ENCODE measurements at regions not wholly inside any gene's neighbourhood (a gene's known extent, or its start where the extent isn't known, plus 50 kb on each side); places are given as distances from the start of the nearest gene placed in this dataset.

DNA sequence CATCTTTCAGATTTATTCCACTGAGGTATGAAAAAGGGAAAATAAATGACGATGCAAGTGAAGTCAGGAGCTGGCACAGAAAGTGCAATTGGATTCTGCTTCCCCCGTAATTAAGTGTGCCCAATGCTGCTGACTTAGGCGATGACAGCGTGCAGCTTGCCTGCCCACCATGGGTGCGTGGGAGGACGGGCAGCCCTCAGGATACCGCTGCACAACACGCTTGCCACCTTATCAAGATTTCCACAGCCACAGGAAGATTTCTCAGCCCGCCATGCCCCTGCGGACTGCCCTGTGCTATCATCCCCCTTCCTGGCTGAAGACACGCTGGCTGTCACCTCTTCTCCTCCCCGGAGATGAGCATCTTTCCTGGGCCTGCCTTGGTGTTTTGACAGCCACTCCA, 103.3 kb upstream of the BACH2 start:
- TF ChIP-seq, protein P1, sequence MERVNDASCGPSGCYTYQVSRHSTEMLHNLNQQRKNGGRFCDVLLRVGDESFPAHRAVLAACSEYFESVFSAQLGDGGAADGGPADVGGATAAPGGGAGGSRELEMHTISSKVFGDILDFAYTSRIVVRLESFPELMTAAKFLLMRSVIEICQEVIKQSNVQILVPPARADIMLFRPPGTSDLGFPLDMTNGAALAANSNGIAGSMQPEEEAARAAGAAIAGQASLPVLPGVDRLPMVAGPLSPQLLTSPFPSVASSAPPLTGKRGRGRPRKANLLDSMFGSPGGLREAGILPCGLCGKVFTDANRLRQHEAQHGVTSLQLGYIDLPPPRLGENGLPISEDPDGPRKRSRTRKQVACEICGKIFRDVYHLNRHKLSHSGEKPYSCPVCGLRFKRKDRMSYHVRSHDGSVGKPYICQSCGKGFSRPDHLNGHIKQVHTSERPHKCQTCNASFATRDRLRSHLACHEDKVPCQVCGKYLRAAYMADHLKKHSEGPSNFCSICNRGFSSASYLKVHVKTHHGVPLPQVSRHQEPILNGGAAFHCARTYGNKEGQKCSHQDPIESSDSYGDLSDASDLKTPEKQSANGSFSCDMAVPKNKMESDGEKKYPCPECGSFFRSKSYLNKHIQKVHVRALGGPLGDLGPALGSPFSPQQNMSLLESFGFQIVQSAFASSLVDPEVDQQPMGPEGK (CRISPR knock-in tag; IDR thresholded peaks at IDR 0.05; ENCODE audit: borderline replicate concordance): no peak
- no peak for TF ChIP-seq PPARA (CRISPR knock-in tag; IDR thresholded peaks at IDR 0.05; ENCODE audit: borderline replicate concordance)

All from SK-N-SH treated with all-trans-retinoic acid at 6 μM for 48 hours (cell line).